CMK (cell line): ENCODE measurements at regions not wholly inside any gene's neighbourhood (a gene's known extent, or its start where the extent isn't known, plus 50 kb on each side); places are given as distances from the start of the nearest gene placed in this dataset.
"Not testable (repeated sequence)": the region's sequence is repeated elsewhere in the genome, so short reads cannot be mapped to it uniquely, and the experiment has no call there.

Experiments
- DNase-seq: peaks from one replicate; pipeline ENCODE4 v3.0.0-alpha.2; 2010; ENCODE audit warnings: low read depth

DNA sequence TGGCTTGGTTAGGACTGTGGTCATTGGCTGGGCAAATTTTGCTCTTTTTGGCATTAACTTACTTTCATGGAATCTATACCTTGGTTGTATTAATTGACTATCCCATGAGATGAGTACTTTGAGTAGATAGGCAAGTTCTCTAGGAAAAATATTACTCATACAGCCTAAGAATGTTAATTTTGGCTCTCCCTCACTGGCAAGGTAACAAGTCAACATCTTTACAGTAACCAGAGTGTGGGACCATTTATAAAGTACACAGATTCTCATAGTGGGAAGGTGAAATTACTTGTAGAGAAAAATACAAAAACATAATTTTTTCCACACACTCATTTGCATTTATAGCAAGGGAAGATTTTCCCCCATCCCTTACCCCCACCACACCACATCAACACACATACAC lies 154.6 kb upstream of the ZNF608 start:
- DNase-seq, result no peak

DNA sequence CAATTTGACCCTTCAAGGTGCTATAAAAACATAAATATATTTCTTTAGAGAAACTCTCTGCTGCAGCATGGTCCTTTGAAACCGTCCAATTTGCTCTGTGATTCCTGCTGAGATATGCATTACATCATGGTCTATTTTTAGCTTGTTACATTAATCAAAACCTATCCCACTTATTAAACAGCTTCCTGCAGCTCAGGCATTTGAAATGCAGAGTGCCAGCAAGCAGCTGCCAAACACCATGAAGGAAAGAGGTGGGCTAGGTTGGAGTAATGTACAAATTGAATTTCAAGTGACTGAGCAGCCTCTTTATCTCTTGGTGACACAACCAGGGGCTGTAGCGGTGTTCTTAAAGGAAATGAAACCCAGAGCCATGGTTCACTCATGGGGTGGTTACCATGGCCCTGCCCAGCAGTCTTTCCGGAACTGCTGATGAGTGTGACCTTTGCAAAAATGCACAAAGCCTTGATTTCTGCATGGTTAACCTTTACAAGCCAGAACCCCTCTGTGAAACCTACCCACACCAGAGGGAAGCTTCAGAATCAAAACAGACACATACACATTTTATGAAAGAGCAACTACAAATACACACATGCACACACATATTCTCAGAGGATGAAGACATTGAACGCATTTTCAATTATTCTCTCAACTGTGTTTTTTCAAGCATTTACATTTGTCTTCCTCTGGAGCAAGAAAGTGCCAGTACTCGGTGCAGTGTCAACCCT lies 155.8 kb upstream of the ZNF608 start:
- DNase-seq, result no peak

DNA sequence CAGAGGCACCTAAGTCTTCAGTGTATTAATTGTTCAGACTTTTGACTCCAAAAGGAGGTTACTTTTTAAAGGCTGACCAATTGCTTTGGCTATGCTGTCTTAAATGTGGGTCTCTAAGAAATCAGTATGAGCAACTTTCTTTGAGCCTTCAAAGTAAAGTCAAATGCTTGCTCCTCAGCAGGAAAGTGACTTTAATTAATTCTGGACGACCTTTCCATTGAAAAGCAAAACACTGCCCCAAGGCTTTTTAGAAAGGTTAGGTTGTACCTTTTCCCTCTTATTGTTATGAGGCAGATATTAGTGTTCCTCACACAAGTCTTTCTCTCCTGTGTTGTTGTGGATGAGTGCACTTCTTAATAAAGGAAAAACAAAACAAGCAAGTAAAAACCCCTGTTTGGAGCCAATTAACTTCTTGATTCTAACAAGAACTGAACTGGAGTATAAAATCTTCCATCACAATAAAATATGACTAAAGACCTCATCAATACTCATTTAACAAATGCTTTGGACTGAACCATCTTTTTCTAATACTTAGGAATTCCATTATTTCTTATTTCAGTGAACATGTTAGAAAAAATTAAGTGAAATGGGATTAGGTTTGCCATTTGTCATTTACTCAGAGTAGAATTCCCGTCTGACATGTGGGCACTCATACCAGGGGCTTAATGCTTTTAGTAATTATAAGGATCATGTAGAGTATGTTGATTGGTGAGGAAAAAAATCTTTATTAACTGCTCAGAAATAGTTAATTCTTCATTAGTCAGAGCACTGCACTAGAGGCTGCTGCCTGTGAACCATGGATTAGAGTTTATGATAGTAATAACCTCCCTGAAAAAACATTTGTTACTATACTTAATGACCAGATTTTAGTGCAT lies 159.1 kb upstream of the ZNF608 start:
- DNase-seq, result no peak

DNA sequence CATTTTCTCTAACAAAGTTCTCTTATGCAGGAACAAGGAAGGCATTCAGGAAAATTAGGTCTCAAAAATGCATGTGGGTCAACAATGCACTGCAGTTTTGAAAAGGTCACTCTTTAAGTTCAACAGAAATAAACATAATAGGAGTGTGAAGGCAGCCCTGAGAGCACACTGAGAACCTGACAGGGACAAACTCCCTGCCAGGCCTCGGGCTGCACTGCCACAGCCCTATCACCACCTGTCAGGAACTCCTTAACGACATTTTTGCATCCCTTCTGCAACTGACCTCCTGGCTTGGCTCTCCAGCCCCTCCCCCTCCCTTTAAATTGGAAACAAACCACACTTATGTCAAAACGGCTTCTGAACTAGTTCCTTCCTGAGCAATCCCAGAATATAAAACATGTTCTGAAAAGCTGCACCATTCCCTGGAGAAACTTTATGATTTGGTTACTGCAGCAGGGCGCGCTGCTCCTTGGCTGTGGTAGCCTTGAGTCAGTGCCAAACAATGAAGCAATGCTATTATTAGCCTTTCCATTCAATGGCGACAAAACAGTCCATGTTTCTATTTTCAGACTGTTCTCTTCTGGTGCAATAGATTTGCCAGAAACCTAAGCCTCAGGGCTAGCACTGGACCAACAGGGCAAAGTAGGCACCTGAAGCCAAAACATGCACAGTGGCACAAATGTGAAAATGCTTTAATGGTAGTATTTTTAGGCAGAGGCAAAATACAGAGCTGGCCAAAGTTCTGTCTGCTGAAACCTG lies 160.1 kb upstream of the ZNF608 start:
- DNase-seq, result no peak

DNA sequence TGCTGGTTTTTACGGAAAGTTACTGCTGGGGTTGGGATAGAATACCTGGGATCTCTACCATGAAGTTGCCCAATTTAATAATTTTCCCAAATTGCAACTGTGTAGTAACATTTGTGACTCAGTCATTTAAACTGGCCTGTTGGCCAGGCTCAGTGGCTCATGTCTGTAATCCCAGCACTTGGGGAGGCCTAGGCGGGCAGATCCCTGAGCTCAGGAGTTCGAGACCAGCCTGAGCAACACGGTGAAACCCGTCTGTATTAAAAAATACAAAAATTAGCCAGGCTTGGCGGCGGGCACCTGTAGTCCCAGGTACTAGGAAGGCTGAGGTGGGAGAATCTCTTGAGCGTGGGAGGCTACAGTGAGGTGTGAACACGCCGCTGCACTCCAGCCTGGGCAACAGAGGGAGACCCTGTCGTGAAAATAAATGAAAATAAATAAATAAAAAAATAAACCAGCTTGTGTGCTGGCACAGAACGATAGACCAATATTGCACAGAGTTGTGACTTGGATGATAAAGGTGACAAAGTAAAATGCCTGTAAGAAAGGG lies 160.7 kb upstream of the ZNF608 start:
- DNase-seq, result no peak

DNA sequence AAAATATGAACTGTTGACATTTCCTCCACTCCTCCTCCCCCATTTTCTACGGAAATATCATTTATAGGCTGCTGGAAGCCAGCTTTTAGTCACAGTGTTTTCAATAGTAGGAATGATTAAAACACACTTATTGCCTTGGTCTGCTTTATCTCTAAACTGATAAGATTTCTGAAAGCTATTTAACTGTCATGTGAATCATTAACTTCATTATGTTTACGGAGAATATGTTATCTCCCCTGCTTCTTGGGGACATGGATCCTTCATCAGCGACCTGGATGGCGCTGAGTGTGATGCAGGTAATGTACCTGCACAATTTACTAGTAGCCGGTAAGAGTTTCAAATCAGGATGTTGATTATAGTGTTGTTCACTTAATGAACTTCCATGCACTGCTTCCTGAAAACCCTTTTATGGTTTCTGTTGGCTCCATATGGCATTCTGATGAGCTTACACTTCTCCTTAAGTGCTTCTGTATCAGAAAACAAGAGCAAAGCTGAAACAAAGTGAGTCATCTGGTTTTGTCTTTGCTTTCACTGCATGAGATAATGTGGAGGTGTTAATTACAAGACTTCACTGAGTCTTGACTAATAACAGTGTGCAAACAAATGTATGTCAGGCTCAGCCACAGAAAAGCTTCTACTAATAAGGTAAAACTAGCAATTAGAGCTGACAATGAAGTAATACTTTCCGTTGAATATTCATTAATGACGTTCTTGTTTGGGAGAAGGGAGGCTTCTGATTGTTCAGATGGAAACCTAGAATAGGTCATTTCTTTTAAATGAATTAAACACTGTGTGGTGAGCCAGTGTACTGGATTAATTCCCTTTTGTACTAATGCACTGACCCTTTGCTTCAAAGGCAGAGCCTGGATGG lies 162.4 kb upstream of the ZNF608 start:
- DNase-seq, result no peak

DNA sequence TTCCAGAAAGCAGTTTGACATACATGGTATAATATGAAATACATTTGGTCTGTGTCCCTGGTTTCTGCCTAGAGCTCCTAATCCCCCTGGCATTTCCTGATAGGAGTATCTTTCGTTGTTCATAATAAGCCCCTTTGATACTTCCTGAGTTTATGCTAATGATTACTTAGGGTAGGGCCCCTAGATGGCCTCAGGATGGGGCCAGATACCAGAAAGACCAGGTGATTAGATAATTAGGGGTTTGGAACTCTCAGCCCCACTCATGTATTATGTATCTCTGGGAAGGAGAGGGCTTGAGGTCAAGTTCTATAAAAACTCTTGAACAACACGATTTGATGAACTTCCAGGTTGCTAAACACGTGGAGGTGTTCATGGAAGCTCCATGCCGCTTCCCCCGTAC lies 163.3 kb upstream of the ZNF608 start:
- DNase-seq, result no peak

DNA sequence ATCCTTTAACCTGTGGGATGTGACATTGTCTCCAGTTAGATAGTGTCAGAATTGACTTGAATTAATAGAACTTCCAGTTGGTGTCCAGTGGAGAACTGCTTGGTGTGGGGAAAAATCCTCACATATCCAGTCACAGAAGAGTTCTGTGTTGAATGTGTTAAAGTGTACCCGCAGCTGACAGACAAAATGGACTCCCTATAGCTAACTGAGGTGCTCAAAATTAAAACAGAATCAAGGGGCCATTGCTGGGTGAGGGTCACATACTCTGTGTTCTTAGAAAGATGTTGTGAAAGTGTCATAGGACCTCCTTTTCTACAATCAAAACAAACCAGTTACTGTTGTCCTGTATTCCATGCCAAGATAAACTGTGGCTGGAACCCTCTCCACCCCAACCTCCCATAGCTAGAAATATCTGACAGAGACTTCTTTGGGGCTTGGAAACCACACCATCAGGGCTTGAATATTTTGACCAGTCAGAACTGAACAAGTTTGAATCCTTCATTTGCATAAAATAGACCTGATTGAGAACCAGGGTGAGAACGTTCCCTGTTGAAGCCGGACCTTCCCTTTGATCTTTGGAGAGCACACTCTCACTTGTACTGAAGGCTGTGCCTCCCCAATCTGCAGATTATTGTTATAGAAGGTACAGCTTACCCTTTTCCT lies 164.0 kb upstream of the ZNF608 start:
- DNase-seq, result no peak

DNA sequence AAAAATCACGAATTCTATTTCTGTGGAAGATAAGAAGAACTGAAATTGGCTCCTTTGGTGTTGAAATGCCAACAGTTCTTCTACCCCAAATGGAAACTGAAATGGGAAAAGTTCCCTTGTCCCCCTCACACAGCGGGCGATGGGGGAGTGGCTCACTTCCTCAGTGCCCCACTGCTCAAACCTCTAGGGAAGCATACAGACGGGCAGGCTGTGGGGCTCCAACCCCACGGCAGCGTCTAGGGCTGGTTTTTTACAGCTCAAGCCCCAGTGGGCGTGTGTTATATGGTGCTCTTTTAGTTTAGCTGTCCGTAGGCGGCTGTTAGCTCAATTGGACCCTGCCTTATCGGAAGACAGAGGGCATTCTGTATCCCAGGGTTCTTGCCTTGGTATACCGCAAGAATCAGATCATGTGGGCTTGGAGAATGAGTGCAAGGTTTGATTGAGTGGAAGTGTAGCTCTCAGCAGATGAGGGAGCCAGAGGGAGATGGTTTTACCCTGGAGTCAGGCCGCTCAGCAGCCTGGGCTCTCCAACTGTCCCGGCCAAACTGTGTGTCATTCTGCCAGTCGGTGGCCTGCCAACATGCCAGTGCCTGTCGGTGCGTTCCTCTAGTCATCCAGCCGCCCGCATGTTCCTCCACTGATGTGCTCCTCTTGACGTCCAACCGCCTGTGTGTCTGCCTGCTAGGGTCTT lies 166.3 kb upstream of the ZNF608 start:
- DNase-seq, result no peak

DNA sequence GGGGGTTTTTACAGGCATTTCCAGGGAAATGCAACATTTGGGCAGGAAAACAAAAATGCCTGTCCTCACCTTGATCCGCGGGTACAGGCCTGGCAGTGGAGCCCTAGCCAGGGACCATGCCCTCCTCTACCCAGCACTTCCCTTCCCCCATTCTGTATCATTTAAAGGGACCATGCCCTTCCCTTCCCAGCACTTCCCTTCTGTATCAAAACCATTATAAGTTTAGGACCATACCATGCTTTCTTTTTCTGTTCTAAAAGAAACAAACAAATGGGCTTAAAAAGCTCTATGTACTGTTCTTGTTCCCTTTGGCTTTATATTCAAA lies 166.9 kb upstream of the ZNF608 start:
- DNase-seq, result no peak

DNA sequence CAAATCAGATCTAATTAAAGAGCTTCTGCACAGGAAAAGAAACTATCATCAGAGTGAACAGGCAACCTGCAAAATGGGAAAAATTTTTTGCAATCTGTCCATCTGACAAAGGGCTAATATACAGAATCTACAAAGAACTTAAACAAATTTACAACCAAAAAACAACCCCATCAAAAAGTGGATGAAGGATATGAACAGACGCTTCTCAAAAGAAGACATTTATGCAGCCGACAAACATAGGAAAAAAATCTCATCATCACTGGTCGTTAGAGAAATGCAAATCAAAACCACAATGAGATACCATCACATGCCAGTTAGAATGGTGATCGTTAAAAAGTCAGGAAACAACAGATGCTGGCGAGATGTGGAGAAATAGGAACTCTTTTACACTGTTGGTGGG lies 169.9 kb upstream of the ZNF608 start:
- DNase-seq, result not testable (repeated sequence)

DNA sequence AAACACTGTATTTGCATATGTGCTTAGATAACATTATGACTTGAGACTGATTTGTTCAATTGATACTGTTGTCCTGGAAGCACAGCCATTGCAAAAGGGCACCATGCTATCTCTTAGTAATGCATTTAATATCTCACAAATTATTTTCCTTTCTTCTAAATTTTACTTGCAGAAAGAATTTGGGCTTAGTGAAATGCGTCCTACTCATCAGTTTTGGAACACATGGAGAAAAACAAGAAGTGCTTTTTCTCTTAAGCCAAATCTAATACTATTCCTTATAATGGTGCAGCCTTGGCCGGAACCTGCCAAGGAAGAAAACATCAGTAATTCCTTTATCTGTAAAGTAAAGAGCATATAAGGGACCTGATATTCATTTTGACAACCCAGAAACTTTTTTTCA lies 172.2 kb upstream of the ZNF608 start:
- DNase-seq, result no peak

DNA sequence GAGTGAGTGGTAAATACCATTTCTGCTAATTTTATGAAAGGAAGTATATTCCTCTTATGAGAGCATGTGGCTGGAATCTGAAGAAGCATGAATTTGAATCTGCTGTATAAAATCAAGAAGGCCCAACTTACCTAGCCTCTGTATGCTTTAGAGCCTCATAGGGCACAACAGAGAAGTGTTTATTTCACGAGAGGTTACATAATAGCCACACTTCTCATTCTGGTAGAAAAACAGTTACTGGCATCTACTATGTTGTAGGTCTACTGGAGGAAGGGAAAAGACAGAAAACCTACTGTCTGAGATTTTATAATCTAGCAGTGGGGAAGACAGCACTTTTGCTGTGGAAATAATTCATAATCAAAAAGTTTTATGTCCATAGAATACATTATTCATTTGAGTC lies 172.6 kb upstream of the ZNF608 start:
- no peak for DNase-seq

DNA sequence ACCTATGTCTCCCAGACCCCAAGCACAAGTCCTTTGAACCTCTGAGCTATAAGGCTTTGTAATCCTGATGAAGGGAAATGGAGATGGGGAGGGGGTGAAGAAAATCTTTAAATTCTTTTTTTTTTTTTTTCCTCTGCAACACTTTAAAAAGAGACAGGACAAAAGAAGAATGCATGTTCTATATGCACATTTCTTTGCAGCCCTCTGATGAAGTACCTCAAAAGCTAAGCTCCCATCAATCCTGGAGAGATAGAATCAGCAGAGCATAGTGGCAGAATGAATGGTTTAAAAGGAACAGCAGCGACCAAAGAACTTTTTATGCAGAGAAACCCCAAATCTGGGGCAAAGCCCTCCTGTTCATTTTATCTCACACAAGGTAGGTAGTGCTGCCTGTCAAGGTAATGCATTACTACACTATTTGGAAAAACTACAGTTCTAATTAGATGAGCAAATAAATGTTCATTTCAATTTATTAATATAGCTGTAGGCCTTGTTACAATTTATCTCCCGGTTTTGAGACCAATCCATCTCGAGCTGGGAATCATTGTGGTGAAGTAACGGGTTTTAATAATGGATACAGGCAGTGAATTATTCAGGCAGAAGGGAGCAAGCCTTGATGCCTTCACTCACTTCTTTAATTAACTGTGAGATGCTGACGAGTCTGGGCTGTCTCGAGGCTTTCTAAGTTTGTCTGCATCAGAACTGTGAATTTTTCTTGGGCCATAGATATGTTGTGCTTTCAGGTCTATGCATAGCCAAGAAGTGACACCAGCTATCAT lies 173.5 kb upstream of the ZNF608 start:
- DNase-seq, result no peak

DNA sequence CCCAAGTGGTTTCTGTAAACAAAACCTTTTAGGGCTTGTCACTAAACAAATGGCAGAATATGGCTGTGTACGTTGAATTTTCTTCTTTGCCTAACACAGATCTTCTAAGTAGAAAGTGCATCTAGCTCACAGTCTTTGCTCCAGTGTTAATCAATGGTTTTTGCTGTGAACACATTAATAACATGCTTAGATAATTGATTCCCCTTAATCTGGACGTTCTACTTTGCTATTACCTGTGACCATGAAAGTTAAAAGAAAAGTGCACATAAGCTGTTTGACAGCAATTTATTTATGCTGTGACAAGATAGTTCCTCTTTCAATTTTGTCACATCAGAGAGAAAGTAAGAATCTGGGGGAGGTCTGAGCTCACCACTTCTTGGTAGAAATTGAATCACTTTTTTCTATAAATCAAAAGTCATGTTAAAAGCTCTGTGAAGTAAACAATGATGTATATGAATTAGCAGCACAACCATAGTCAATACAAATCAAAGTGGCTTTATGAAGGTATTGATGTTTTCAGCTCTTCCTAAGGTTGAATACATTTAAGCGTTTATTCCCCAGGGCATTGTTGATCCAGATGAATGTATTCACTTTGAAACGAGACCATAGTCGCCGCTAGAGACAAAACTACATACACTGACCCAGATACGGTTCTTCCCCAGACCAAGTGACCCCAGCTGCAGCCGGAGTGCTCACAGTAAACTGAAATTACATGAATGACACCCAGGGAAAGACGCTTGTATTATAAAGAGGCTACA lies 174.6 kb upstream of the ZNF608 start:
- DNase-seq, result no peak

DNA sequence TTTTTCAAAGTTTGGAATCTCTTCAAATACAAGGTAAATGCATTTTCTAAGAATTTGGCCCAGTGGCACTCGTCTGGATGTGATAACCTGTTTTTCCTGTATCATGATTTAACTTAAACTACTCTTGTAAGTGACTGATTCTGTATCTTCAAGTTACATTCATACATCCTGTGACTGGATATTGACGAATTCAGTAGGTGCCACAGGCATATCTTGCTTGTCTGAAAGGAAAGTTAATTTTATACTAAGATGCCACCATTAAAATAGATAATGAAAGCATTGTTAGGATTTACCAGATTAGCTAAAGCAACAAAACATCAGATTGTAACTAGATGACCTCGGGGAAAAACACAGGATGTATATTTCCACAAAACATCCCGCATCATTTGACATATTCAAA lies 175.3 kb upstream of the ZNF608 start:
- no peak for DNase-seq

DNA sequence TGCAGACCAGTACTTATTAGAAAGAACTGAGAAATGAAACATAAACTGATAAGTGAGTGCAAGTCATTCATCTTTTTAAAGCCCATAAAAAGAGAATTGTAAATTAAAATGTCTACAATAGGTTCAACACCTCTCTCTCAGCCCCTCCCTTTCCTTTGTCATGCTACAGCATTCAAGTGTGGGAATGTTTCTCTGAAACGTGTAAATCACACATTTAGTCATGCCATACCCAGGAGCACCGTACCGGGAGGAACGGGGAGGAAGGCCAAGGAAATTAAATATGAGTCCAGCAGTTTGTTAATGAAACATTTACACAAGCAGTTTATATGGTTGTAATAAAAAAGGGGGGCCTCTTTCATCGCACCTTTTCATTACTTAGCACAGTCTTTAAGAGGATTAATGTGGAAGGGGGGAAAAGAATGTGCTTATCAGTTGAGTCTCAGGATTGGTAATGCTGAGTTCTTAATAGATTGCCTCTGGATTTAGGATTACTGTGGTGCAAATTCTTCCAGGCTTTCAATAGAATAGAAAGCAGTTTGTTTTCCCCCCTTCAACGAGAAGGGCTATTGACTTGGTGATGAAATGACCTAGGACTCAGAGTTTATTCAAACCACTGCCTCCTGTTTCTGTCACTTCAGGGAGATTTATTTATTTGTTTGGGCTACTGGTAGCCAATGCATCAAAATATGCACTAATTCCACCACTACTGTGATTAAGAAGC lies 176.0 kb upstream of the ZNF608 start:
- no peak for DNase-seq

DNA sequence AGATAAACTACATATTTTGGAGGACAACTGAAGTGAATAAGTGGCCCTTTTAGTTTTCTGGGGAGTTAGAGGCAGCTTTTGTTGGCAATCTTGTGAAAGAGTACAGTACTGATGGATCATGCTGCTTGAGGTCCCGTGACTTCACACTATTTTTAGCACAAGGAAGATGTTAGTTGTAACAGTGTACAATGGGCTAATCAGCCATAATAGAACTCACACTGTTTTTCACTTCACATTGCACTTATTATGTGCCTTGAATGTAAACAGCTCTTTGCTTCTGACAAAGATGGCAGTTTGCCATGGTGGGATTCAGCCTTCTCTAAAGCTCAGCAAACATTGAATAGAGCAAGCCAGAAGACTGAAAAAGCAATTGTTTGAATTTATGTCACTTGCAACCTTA lies 176.7 kb upstream of the ZNF608 start:
- no peak for DNase-seq
